ENCODE measurements at regions not wholly inside any gene's neighbourhood (a gene's known extent, or its start where the extent isn't known, plus 50 kb on each side); places are given as distances from the start of the nearest gene placed in this dataset.

DNA sequence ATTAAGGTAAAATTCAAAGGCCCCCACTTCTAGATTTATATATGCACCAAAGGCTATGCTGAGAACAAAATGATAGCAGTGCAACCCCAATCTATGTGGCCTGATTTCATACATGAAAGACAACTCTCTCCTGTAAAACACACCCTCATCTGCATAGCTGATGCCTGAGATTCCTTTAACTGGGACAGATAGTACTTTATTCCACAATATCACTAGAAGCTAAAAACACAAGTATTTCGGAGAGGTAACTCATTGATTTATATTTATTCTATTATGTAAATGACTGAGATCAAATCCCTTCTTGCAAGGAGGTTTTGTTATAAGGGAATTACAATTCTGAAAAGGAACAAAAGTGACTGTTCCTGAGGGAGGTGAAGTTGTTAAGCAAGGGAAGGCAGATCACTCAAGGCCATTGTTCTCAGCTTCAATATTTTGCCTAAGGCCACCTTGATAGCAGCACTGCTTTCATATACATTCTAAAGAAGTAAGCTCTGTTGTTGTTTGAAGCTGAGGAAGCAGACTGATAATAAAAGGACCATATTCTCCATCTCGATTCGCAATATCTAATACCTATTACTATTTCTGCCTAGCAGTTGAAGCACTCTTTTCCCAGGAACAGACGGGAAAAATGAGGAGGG, 471.0 kb upstream of the CDH7 start:
- no peak for TF ChIP-seq TCF7 (CRISPR knock-in tag; IDR thresholded peaks at IDR 0.05; ENCODE audit: low read depth)
- TF ChIP-seq, protein P1, sequence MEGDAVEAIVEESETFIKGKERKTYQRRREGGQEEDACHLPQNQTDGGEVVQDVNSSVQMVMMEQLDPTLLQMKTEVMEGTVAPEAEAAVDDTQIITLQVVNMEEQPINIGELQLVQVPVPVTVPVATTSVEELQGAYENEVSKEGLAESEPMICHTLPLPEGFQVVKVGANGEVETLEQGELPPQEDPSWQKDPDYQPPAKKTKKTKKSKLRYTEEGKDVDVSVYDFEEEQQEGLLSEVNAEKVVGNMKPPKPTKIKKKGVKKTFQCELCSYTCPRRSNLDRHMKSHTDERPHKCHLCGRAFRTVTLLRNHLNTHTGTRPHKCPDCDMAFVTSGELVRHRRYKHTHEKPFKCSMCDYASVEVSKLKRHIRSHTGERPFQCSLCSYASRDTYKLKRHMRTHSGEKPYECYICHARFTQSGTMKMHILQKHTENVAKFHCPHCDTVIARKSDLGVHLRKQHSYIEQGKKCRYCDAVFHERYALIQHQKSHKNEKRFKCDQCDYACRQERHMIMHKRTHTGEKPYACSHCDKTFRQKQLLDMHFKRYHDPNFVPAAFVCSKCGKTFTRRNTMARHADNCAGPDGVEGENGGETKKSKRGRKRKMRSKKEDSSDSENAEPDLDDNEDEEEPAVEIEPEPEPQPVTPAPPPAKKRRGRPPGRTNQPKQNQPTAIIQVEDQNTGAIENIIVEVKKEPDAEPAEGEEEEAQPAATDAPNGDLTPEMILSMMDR (IDR thresholded peaks at IDR 0.05): no peak
- TF ChIP-seq, protein P2, sequence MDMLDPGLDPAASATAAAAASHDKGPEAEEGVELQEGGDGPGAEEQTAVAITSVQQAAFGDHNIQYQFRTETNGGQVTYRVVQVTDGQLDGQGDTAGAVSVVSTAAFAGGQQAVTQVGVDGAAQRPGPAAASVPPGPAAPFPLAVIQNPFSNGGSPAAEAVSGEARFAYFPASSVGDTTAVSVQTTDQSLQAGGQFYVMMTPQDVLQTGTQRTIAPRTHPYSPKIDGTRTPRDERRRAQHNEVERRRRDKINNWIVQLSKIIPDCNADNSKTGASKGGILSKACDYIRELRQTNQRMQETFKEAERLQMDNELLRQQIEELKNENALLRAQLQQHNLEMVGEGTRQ (CRISPR knock-in tag; IDR thresholded peaks at IDR 0.05): no peak
